SH-SY5Y (cell line): ENCODE measurements at regions not wholly inside any gene's neighbourhood (a gene's known extent, or its start where the extent isn't known, plus 50 kb on each side); places are given as distances from the start of the nearest gene placed in this dataset.

Experiments
- GATA2 ChIP-seq: IDR thresholded peaks from 2 replicates; pipeline ENCODE4 v1.6.1; 2011; ENCODE audit warnings: mild to moderate bottlenecking, low read depth, low read length
- GATA3 ChIP-seq: IDR thresholded peaks from 2 replicates; pipeline ENCODE4 v1.6.1; 2011; ENCODE audit warnings: low read depth, mild to moderate bottlenecking, low read length, moderate library complexity

- TF ChIP-seq GATA2 (no peak), GATA3 (no peak)
Measured at GRCh38 chr1:88291611-88292354, 392.3 kb upstream of the PKN2 start.

GRCh38 chr1:88293691-88294190 lies 390.3 kb upstream of the PKN2 start:
- TF ChIP-seq GATA3 = no peak
- TF ChIP-seq GATA2 = no peak

- TF ChIP-seq GATA3 = no peak
- TF ChIP-seq GATA2 = no peak
Measured at GRCh38 chr1:88296227-88296626, 387.8 kb upstream of the PKN2 start.

GRCh38 chr1:88296642-88297041 lies 387.4 kb upstream of the PKN2 start:
- no peak for TF ChIP-seq GATA3
- TF ChIP-seq GATA2 = no peak

- TF ChIP-seq GATA3 (no peak), GATA2 (no peak)
Measured at GRCh38 chr1:88298506-88298905, 385.6 kb upstream of the PKN2 start.

- TF ChIP-seq GATA2 (no peak), GATA3 (no peak)
Measured at GRCh38 chr1:88300752-88301263, 383.3 kb upstream of the PKN2 start.

GRCh38 chr1:88302843-88303486 lies 381.1 kb upstream of the PKN2 start:
- TF ChIP-seq GATA3 (no peak), GATA2 (no peak)

GRCh38 chr1:88311265-88311664 lies 372.8 kb upstream of the PKN2 start:
- TF ChIP-seq GATA2 = no peak
- no peak for TF ChIP-seq GATA3

GRCh38 chr1:88311907-88312306 lies 372.2 kb upstream of the PKN2 start:
- TF ChIP-seq GATA2 (no peak), GATA3 (no peak)

- TF ChIP-seq GATA3 (no peak), GATA2 (no peak)
Measured at GRCh38 chr1:88317396-88317795, 366.7 kb upstream of the PKN2 start.

- TF ChIP-seq GATA3 = no peak
- TF ChIP-seq GATA2 = no peak
Measured at GRCh38 chr1:88318740-88319139, 365.3 kb upstream of the PKN2 start.

GRCh38 chr1:88320291-88320690 lies 363.8 kb upstream of the PKN2 start:
- TF ChIP-seq GATA3 (no peak), GATA2 (no peak)

GRCh38 chr1:88321706-88322105 lies 362.4 kb upstream of the PKN2 start:
- TF ChIP-seq GATA2 = no peak
- no peak for TF ChIP-seq GATA3

- TF ChIP-seq GATA3 (no peak), GATA2 (no peak)
Measured at GRCh38 chr1:88324899-88325298, 359.2 kb upstream of the PKN2 start.
